WTC11 (cell line): ENCODE measurements at regions not wholly inside any gene's neighbourhood (a gene's known extent, or its start where the extent isn't known, plus 50 kb on each side); places are given as distances from the start of the nearest gene placed in this dataset.

Source experiments
- ATAC-seq: fragments of 200-7000 bp; cut with Tn5 transposase; 2 replicates; pipeline ENCODE4 v1.10.0; 2021; ENCODE audit warnings: mild to moderate bottlenecking, moderate library complexity
- CTCF ChIA-PET: fragments of 300-600 bp; sonication (Branson Sonifier 250); formaldehyde crosslinking; loops from one replicate; lab custom pipeline; 2021; ENCODE audit warnings: antibody characterized with exemption; lab: Charles Lee
- POLR2A ChIA-PET: fragments of 350-600 bp; sonication (Branson Sonifier 250); formaldehyde crosslinking; loops from one replicate; lab custom pipeline; 2021; ENCODE audit warnings: antibody characterized with exemption; lab: Charles Lee
- DNase-seq: peaks from one replicate; pipeline ENCODE4 v3.0.0; 2021; ENCODE audit warnings: low spot score
- H3K27ac Mint-ChIP-seq: 2 replicates; pipeline ENCODE4 v1.8.0; 2021; ENCODE audit warnings: mixed read lengths
- H3K27me3 Mint-ChIP-seq: 2 replicates; pipeline ENCODE4 v1.8.0; 2021; ENCODE audit warnings: low read depth, mild to moderate bottlenecking, moderate library complexity, mixed read lengths
- H3K36me3 Mint-ChIP-seq: 2 replicates; pipeline ENCODE4 v1.8.0; 2021; ENCODE audit warnings: mixed read lengths
- H3K4me1 Mint-ChIP-seq: 2 replicates; pipeline ENCODE4 v1.8.0; 2022; ENCODE audit warnings: mixed read lengths
- H3K4me3 Mint-ChIP-seq: 2 replicates; pipeline ENCODE4 v1.8.0; 2021; ENCODE audit warnings: mild to moderate bottlenecking, moderate library complexity, mixed read lengths
- H3K9me3 Mint-ChIP-seq: 2 replicates; pipeline ENCODE4 v1.8.0; 2021; ENCODE audit warnings: mixed read lengths
- ATF1 ChIP-seq: sonication (generic); formaldehyde crosslinking; IDR thresholded peaks from 2 replicates; pipeline ENCODE4 v1.8.1; 2023; ENCODE audit warnings: mild to moderate bottlenecking, moderate library complexity, missing genetic modification reagents
- ATF3 ChIP-seq: sonication (generic); formaldehyde crosslinking; conservative IDR thresholded peaks from 2 replicates; pipeline ENCODE4 v1.8.1; 2022; ENCODE audit warnings: mild to moderate bottlenecking, missing genetic modification reagents
- ERG ChIP-seq: fragments of 250-450 bp; sonication (Bioruptor Pico); IDR thresholded peaks from 2 replicates; pipeline ENCODE4 v1.8.0; 2021; ENCODE audit warnings: mild to moderate bottlenecking
- ESRRA ChIP-seq: sonication (generic); formaldehyde crosslinking; IDR thresholded peaks from 2 replicates; pipeline ENCODE4 v1.8.1; 2022; ENCODE audit warnings: mild to moderate bottlenecking, missing genetic modification reagents, borderline replicate concordance
- ETV6 ChIP-seq: sonication (generic); formaldehyde crosslinking; IDR thresholded peaks from 2 replicates; pipeline ENCODE4 v1.8.1; 2022; ENCODE audit warnings: mild to moderate bottlenecking, missing genetic modification reagents
- FOXK1 ChIP-seq: sonication (generic); formaldehyde crosslinking; IDR thresholded peaks from 2 replicates; pipeline ENCODE4 v1.8.0; 2022; ENCODE audit warnings: mild to moderate bottlenecking, moderate library complexity, missing genetic modification reagents
- FOXP1 ChIP-seq: sonication (generic); formaldehyde crosslinking; IDR thresholded peaks from 2 replicates; pipeline ENCODE4 v1.8.0; 2022; ENCODE audit warnings: missing genetic modification reagents, mild to moderate bottlenecking, moderate library complexity, borderline replicate concordance
- FOXP4 ChIP-seq: sonication (generic); formaldehyde crosslinking; IDR thresholded peaks from 2 replicates; pipeline ENCODE4 v1.8.0; 2022; ENCODE audit warnings: mild to moderate bottlenecking, missing genetic modification reagents
- IRF1 ChIP-seq: sonication (generic); formaldehyde crosslinking; IDR thresholded peaks from 2 replicates; pipeline ENCODE4 v1.8.0; 2023; ENCODE audit warnings: missing genetic modification reagents
- MYBL2 ChIP-seq: sonication (generic); formaldehyde crosslinking; IDR thresholded peaks from 2 replicates; pipeline ENCODE4 v1.8.1; 2023; ENCODE audit warnings: mild to moderate bottlenecking, moderate library complexity, missing genetic modification reagents
- NFYB ChIP-seq: sonication (generic); formaldehyde crosslinking; conservative IDR thresholded peaks from 2 replicates; pipeline ENCODE4 v1.8.0; 2022; ENCODE audit warnings: low read depth, missing genetic modification reagents
- NR2C2 ChIP-seq: sonication (generic); formaldehyde crosslinking; IDR thresholded peaks from 2 replicates; pipeline ENCODE4 v1.8.0; 2022; ENCODE audit warnings: mild to moderate bottlenecking, missing genetic modification reagents
- OVOL2 ChIP-seq: fragments of 250-450 bp; sonication (Bioruptor Pico); IDR thresholded peaks from 2 replicates; pipeline ENCODE4 v1.9.0; 2021; ENCODE audit warnings: mild to moderate bottlenecking, borderline replicate concordance
- RELA ChIP-seq: sonication (generic); formaldehyde crosslinking; IDR thresholded peaks from 2 replicates; pipeline ENCODE4 v1.8.1; 2022; ENCODE audit warnings: missing genetic modification reagents, mild to moderate bottlenecking, borderline replicate concordance
- TEAD1 ChIP-seq: sonication (generic); formaldehyde crosslinking; IDR thresholded peaks from 2 replicates; pipeline ENCODE4 v1.8.0; 2022; ENCODE audit warnings: mild to moderate bottlenecking, missing genetic modification reagents
- TEAD4 ChIP-seq: sonication (generic); formaldehyde crosslinking; IDR thresholded peaks from 2 replicates; pipeline ENCODE4 v1.8.0; 2022; ENCODE audit warnings: mild to moderate bottlenecking, missing genetic modification reagents
- ZNF281 ChIP-seq: sonication (generic); formaldehyde crosslinking; IDR thresholded peaks from 2 replicates; pipeline ENCODE4 v1.8.0; 2023; ENCODE audit warnings: mild to moderate bottlenecking, missing genetic modification reagents
- ZNF423 ChIP-seq: fragments of 250-450 bp; sonication (Bioruptor Pico); IDR thresholded peaks from 2 replicates; pipeline ENCODE4 v2.1.2; 2022; ENCODE audit warnings: mild to moderate bottlenecking, moderate library complexity
- ZNF512 ChIP-seq: sonication (generic); formaldehyde crosslinking; IDR thresholded peaks from 2 replicates; pipeline ENCODE4 v1.8.1; 2022; ENCODE audit warnings: missing genetic modification reagents, borderline replicate concordance

- no peak overlapping the region for H3K4me3 Mint-ChIP-seq
- H3K27me3 Mint-ChIP-seq: no peaks in the 10 kb centered on the region
- no peaks in the 10 kb centered on the region for H3K36me3 Mint-ChIP-seq
- DNase-seq (no peak), ATAC-seq (no peak)
- no peak overlapping the region for H3K27ac Mint-ChIP-seq
- H3K4me1 Mint-ChIP-seq: peaks cover 16% of the 10 kb centered on the region
- POLR2A ChIA-PET: no interaction called here
- CTCF ChIA-PET: interaction anchor here (1.2 to 2.8 kb wide), 2 partner anchors 160 to 226 kb away, joined by 5 to 14 read pairs; no protein-coding TSS in a partner anchor
- H3K9me3 Mint-ChIP-seq: no peaks in the 10 kb centered on the region
- no peak for TF ChIP-seq ESRRA (CRISPR knock-in tag)
- no peak for TF ChIP-seq NR2C2 (CRISPR knock-in tag)
- TF ChIP-seq IRF1 (CRISPR knock-in tag): no peak
- no peak for TF ChIP-seq ERG (CRISPR knock-in tag)
- TF ChIP-seq ZNF423: no peak
- no peak for TF ChIP-seq ZNF281
- no peak for TF ChIP-seq ETV6 (CRISPR knock-in tag)
- TF ChIP-seq OVOL2 (CRISPR knock-in tag): no peak
- TF ChIP-seq ATF3 (CRISPR knock-in tag): no peak
- no peak for TF ChIP-seq RELA (CRISPR knock-in tag)
- no peak for TF ChIP-seq FOXP4 (CRISPR knock-in tag)
- TF ChIP-seq NFYB (CRISPR knock-in tag): no peak
- TF ChIP-seq TEAD4 (CRISPR knock-in tag): no peak
- no peak for TF ChIP-seq ZNF512 (CRISPR knock-in tag)
- TF ChIP-seq FOXP1 (CRISPR knock-in tag): no peak
- TF ChIP-seq TEAD1 (CRISPR knock-in tag): no peak
- no peak for TF ChIP-seq ATF1 (CRISPR knock-in tag)
- no peak for TF ChIP-seq MYBL2 (CRISPR knock-in tag)
- no peak for TF ChIP-seq FOXK1 (CRISPR knock-in tag)
These were observed 72.9 kb upstream of the ATP10A start for GRCh38 chr15:25936004-25936403.
